Globus pallidus (tissue), 1 donor: ENCODE measurements at regions not wholly inside any gene's neighbourhood (a gene's known extent, or its start where the extent isn't known, plus 50 kb on each side); places are given as distances from the start of the nearest gene placed in this dataset.

Experiments
- DNase-seq: peaks from one replicate; pipeline ENCODE4 v3.0.0-alpha.2; 2015; ENCODE audit warnings: low spot score

- DNase-seq, result no peak
These were observed 177.4 kb upstream of the NRIP1 start for GRCh38 chr21:15241997-15242736.

- DNase-seq, result no peak
These were observed 178.1 kb upstream of the NRIP1 start for GRCh38 chr21:15242906-15243305.

DNA sequence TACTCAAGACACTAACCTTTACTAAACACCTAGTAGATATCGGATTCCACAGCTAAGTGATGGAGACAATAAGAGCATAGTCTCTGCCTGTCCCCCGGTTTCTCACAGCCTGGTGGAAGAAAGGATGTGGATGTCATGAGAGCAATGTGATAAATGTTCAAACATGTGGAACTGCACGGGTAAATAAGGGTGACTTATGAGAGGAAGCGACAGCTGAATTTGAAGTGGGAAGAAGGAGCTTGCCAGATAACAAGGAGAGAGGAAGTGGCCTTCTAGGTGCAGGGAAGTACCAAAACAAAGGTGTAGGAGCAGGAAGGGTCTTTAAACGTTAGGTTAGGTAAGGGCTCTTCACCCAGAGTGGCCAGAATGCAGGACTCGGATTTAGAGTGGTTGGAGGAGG, 178.6 kb upstream of the NRIP1 start:
- DNase-seq, result no peak

DNA sequence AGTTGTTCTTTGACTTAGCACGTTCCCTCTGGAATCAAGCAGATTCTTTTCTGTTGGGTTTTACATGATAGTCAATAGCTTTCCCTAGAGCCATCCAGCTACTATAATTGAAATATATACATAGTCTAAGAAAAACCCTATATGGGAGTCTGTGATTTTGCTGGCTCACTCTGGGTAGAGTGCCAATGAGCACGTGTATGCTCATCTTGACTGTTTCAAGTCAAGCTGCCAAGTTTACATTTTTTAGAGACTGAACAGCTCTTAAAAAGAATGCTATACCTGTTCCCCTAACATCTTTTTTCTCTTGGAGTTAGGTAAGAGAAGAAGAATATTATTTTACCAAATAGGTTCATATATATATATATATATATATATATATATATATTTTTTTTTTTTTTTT, 182.8 kb upstream of the NRIP1 start:
- DNase-seq, result no peak

GRCh38 chr21:15249285-15249993, 184.6 kb upstream of the NRIP1 start:
- no peak for DNase-seq

DNA sequence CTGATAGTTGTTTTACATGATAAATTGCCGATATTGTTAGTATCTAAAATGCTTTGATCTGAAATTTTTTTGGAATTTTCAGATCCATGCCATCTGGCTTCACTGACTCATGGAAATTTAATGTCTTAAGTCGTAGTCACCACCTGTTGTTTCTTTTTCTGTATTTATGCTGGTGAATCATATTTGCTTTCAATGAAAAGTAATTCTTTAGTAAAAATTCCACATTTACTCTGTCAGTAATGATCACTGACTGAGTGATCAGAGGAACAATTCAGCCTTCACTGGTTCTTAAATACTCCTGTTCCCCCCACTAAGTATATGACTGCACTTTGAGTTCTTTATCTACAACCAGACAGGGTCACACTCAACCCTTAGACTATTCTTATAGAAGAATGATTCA, 185.6 kb upstream of the NRIP1 start:
- no peak for DNase-seq

- DNase-seq, result no peak
These were observed 187.6 kb upstream of the NRIP1 start for GRCh38 chr21:15252431-15252830.

DNA sequence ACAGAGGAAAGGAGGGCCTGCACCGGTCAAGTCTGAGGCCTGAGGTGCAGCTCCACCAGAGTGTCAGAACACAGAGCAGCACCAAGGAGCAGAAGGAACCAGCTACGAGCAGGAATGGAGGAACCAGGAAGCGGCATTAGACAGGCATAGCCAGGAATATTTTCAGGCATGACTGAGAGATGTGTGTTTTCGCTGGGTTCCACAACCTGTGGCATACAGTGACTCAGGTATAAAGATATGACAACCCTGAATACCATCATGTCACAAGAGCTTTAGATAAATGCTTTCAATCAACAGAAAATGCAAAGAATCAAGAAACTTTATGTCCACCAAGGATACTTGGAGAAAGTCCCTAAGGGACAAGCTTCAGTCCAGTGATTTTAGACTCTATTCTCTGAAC, 189.3 kb upstream of the NRIP1 start:
- no peak for DNase-seq

- DNase-seq, result no peak
These were observed 190.5 kb upstream of the NRIP1 start for GRCh38 chr21:15255261-15255660.

GRCh38 chr21:15255763-15256162, 191.0 kb upstream of the NRIP1 start:
- peak; percentile 10 for DNase-seq

DNA sequence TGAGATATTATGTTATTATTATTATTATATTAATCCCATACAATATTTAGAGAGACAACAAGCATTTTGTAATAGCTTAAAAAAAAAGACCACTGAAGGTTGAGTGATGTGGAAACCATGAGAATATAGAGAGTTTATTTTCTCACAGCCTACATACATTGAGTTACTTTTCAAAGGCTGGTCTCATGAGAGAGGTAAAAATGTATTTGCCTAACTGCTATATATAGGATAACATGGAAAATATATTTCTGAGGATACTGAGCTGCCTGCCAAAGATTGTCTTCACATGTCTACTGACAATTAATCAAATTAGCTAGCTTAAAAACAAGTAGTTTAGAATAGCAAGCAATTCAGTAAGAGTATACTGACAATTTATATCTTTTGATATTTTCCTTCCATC, 192.2 kb upstream of the NRIP1 start:
- DNase-seq, result no peak

DNA sequence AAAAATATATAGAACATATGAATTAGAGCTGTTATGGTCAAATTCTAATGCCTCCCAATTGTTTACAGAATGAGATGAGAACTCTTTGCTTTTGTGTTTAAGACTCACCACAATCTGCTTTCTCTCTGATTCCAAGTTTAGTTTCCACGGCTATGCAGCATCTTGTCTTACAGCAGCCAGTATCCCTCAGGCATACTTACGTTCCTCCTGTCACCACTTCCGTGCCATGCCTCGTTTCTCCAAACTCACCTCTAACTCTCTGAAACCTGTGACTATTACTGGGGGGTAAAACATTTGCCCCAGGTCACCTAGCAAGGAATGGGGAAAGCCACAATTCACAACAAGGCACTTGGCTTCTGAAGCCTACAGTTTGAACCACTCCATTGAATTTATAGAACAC, 192.8 kb upstream of the NRIP1 start:
- no peak for DNase-seq

GRCh38 chr21:15259824-15260223, 195.0 kb upstream of the NRIP1 start:
- DNase-seq, result no peak

DNA sequence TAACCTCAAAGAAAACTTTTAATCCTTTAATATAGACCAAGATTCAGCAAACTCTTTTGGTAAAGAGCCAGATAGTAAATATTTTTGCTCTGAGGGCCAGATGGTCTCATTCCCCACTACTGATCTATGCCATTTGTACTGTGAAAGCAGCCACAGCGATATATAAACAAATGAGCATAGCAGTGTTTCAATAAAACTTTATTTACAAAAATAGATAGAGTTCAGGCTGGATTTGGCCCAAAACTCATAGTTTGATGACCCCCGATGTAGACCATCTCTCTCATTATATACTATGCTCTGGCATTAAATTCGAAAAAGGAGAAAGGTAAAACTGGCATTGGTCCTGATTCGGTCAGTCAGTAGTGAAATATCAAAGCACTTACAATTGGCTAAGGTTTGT, 195.8 kb upstream of the NRIP1 start:
- no peak for DNase-seq

DNA sequence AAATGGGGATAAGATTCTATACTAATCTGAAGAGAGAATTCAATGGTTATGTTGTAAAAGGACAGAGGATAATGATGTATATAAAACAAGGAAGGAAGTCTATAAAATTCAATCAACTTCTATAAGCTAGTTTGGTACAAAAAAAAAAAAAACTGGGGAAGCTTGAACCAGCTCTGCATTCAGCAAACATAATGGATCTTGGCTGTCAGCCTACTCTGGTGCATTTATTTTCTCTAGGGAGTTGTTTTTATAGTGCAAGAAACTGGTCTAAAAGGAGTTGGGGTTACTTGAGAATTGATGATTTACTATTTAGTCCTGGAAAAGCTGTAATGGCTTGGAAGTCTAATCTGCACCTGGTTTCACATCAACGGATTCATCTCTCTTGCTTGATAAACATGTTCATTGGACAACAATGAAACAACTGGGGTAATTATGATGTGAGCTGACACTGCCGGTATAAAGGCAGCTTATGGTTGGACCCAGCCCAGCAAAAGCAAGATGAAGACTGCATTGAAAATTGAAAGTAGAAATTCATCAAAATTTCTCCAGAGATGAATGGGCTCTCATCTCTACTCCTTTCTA, 199.4 kb upstream of the NRIP1 start:
- no peak for DNase-seq

DNA sequence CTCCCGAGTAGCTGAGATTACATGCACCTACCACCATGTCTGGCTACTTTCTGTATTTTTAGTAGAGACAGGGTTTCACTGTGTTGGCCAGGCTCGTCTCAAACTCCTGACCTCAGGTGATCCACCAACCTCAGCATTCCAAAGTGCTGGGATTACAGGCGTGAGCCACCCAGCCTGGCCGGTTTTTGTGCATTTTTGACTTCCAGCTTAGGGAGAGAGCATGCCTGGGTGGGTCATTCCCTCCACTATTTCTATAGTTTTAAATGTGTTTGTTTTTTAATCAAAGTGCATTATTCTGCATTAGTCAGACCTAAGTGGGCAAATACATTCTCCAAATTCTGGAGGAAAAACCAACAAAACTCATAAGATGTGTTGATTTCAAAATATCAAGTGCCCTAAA, 207.4 kb upstream of the NRIP1 start:
- DNase-seq, result no peak

DNA sequence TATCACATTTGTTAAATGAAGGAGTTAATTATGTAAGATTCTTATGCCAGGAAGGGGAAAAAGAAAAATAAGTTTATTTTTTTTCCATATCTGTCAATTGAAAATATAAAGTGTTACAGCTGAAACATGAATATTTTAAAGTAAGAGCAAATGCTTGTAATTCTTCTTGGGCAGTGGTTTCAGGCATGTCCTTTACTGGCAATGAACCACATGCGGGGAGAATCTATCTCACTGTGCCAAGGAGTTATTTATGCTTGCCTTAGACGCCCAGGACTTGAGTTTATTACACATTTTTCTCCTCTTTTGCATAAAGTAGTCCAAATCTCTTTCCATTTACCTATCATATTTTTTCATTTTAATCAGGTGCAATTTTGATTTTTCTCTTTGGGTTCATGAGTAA, 207.8 kb upstream of the NRIP1 start:
- DNase-seq, result no peak

DNA sequence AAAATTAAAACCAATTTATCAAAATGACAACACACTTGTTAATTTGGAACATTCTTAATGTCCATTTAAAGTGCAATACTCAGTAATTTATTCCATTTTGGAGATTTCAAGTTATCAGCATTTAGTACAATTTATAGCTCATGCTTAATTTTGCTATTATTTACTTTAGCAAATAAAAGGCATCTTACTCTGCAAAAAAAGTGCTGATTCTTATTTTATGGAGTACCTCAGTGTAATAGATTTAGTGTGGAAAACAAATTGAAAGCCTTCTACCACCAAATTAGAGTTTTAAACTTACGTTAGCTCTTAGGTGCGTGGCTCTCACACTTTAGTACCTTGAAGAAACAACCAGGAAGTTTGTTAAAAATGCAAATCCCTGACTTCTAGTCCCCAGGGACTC, 208.4 kb upstream of the NRIP1 start:
- DNase-seq, result no peak

DNA sequence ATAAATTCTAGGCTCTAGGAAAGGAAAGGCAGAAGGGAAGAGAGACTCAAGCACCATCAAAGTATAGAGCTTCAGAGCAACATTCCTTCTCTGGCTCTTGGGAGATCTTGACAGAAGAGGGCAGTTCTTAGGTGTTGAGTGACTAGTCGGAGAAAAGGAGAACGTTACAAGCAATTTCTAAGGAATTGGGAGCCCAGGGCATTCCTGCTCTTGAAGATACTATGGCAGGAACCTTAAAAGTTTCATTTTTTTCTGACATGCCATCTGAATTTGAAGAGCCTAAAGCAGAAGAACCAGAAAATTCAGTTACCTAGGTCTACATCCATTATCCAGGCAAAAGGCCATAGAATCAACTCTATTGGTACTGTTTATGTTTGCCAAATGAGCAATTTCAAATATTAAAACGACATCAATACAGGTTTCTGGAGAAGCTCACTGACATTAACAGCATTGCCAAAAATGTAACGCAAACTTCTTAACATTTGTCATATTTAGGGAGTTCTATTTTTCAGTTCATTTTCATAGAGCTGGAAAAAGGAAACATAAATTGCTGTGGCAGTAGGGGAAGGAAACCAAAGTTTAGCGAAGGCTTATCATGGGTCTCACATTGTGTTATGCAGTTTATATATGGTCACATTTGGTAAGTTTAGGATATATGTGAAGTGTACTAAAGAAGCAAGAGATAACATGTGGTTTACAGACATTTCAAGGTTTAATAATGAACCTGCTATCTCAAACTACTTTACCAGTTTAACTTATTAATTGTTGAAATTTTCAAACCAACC, 210.1 kb upstream of the NRIP1 start:
- no peak for DNase-seq

GRCh38 chr21:15275615-15276235, 210.9 kb upstream of the NRIP1 start:
- DNase-seq, result no peak

GRCh38 chr21:15276243-15276642, 211.4 kb upstream of the NRIP1 start:
- DNase-seq, result no peak

DNA sequence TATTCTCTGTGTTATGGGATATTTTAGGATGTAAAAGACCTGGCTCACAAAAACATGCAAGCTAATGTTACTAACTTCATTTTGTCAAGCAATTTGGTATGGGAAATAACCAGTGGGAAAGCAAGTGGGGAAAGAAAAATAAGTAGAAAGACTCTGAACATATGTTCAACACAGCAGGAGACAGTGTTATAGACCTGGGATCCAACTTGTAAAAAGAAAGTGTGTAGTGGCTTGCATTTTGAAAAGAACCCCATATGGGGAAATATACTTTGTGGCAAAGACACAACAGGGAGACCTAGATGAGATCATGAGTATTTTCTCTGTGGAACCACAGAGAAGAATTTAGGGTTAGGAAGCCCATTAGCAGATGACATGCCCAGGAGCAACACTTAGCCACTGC, 212.7 kb upstream of the NRIP1 start:
- no peak for DNase-seq
